Islet precursor cell (in vitro differentiated cells): ENCODE measurements at regions not wholly inside any gene's neighbourhood (a gene's known extent, or its start where the extent isn't known, plus 50 kb on each side); places are given as distances from the start of the nearest gene placed in this dataset.
"Not testable (repeated sequence)": the region's sequence is repeated elsewhere in the genome, so short reads cannot be mapped to it uniquely, and the experiment has no call there.

Experiments
- DNase-seq: peaks from one replicate; pipeline ENCODE4 v3.0.0-alpha.2; 2018

DNA sequence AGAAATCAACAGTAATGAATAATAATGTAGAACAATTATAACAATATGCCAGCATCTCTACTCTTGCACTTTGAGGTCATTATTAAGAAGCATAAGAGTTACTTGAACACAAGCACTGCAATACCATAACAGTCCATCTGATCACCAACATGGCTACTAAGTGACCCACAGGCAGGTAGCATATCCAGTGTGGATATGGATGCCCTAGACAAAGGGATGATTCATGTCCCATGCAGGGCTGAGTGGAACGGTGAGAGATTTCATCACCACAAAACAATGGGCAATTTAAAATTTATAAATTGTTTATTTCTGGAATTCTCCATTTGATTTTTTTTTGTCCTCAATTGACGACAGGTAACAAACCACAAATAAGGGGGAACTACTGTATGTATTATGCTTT is 107.7 kb upstream of the TSC22D2 start:
- no peak for DNase-seq

- DNase-seq: peak; percentile 88
Measured at GRCh38 chr3:150299201-150299600, 108.9 kb upstream of the TSC22D2 start.

GRCh38 chr3:150296966-150297365 is 111.1 kb upstream of the TSC22D2 start:
- no peak for DNase-seq

- DNase-seq: no peak
Measured at GRCh38 chr3:150296123-150296735, 111.9 kb upstream of the TSC22D2 start.

GRCh38 chr3:150293401-150294001 is 114.6 kb upstream of the TSC22D2 start:
- no peak for DNase-seq

GRCh38 chr3:150292891-150293290 is 115.2 kb upstream of the TSC22D2 start:
- DNase-seq: no peak

DNA sequence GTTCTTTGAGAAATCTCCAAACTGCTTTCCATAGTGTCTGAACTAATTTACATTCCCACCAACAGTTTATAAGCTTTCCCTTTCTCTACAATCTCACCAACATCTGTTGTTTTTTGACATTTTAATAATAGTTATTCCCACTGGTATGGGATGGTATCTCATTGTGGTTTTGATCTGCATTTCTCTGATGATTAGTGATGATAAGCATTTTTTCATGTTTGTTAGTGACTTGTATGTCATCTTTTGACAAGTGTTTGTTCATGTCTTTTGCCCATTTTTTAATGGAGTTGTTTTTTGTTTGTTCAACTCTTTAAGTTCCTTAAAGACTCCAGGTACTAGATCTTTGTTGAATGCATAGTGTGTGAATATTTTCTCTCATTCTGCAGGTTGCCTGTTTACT is 116.6 kb upstream of the TSC22D2 start:
- DNase-seq: no peak

- DNase-seq: peak; percentile 60
Measured at GRCh38 chr3:150286390-150287147, 121.5 kb upstream of the TSC22D2 start.

GRCh38 chr3:150285601-150286000 is 122.5 kb upstream of the TSC22D2 start:
- DNase-seq: no peak

- DNase-seq: peak; percentile 93
Measured at GRCh38 chr3:150278843-150279381, 129.2 kb upstream of the TSC22D2 start.

DNA sequence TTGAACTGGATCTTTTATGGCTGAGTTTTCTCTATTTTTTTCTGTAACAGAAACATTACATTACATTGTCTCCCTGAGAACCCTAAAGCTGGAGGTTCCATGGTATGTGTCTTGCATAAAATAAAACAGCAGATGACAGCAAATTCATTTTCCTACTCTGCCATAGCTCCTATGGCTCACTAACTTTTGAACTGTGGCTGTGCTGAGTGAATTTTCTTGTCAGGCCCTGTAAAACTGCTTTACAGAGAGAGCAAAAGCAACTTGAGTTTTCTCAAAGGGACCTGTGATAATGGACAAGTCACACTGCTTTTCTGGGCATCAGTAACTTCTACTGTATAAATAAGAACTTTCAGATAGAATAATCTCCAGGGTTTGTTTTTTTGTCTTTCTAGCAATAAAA is 129.9 kb upstream of the TSC22D2 start:
- no peak for DNase-seq

- DNase-seq: no peak
Measured at GRCh38 chr3:150277444-150277843, 130.7 kb upstream of the TSC22D2 start.

DNA sequence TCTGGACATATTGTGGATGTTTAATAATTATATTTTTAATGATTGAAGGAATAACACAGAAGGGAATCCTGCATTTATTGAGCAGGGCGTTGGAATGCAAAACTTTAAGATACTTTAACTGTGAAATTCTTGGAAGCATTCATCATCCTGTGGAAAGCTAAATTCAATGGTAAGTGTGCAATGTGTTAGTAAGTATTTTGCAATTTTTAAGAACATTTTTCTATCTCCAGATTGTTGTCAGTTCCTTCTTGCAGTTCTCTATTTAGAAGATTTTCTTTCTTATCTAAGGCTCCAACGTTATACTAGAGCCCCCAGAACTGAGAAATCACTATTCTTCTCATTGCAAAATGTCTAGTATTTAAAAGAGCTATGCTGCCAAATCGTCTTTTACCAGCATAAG is 132.2 kb upstream of the TSC22D2 start:
- DNase-seq: no peak

DNA sequence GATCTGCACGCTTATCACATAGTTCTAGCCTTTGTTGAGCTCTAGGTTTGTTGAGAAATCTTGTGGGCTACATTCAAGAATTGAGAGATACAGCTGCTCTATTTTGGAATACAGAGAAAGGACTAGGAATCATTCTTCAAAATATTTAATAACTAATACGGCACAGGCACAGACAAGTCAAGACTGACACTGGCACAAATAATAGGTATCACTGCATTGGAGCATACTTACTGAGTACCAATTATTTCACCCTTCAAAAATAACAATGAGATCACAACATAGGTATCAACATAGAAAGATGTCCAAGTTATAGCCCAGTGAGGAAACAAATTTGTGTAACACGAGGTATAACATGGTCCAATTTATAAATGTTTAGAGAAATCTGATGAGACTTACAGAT is 133.7 kb upstream of the TSC22D2 start:
- no peak for DNase-seq

DNA sequence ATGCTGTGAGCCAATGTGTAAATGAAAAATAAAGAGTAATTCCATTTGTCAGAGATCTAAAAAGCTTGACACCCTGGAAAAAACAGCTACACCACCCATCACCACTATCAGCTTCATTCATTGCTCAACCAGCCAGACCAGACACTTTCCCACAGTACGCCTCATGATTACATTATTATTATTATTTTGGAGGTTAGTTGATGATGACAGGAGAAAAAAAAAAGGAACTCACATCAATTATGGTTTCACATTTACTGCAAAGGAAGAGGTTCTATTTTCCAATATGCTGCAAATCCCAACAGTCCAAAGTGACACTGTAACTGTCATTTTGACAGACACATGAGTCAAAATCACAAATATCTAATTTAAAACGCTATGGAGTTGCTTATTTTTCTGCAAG is 134.7 kb upstream of the TSC22D2 start:
- no peak for DNase-seq

GRCh38 chr3:150271591-150271960 is 136.5 kb upstream of the TSC22D2 start:
- no peak for DNase-seq

- no peak for DNase-seq
Measured at GRCh38 chr3:150270883-150271590, 137.1 kb upstream of the TSC22D2 start.

DNA sequence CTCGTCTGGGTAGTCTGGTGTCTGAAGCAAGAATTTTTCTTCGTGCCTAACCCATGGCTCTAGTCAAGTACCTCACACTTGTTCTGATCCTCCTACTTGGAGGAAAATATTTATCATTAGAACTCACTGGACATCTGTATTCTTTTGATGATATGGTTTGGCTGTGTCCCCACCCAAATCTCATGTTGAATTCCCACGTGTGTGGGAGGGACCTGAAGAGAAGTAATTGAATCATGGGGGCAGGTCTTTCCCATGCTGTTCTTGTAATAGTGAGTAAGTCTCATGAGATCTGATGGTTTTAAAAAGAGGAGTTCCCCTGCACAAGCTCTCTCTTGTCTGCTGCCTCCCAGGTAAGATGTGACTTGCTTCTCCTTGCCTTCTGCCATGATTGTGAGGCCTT is 137.7 kb upstream of the TSC22D2 start:
- not testable (repeated sequence) for DNase-seq

- no peak for DNase-seq
Measured at GRCh38 chr3:150269526-150269925, 138.6 kb upstream of the TSC22D2 start.

DNA sequence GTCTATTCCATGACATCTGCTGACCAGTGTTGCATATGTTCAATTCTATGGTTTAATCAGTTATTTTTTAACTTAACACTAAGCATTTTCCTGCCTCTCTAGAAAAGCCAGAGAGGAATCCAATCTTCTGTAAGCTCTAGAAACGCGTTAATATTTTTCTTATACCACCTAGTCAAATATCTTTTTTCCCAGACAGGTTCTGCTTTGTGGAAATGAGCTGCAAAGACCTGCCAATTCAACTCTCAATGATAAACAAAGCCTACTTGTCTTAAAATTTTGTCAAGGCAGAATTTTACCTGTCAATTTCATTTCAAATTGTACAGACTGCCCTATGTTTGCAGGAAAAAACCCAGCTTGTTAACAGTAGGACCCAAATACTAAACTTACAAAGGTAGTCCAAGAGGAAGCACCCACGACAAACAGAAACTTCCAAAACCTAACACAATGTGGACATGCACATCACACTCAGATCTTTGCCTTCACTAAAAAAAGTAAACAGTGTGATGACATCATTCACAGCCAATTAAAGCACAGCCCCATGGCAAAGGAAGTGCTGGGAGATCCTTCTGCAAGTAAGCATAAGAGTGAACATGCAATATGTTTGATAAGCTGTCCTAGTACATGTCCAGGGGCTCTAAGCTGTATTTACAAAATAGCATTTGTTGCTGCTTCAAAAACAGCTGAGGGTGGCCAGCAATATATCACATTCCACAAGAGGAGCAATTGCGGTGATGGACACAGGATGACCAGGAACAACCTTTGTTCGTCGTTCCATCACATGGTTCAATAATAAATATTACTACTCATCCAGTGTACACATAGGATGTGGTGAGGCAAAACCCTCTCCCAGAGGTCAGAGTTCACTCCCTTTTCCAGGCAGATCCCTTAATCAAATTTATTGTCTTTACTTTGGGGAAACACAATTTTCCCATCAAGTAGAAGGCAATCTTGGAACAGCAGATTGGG is 139.4 kb upstream of the TSC22D2 start:
- no peak for DNase-seq

DNA sequence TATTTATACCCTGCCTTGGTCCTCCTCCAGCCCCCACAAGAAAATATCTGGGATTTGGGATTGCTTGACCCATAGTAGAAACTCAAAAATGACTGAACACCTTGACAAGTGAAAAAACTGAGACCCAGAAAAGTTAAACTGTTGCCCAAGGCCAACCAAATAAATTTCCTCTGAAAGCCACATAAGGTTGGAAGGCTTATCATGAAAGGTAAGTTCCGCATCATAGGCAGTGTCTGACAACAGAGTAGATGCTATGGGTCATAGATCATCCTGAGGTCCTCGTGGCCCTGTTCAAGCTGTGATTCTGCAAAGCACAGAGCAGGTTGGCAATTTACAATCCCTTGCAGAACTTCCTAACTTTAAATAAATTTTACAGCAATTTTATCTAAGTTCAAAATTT is 140.8 kb upstream of the TSC22D2 start:
- no peak for DNase-seq

DNA sequence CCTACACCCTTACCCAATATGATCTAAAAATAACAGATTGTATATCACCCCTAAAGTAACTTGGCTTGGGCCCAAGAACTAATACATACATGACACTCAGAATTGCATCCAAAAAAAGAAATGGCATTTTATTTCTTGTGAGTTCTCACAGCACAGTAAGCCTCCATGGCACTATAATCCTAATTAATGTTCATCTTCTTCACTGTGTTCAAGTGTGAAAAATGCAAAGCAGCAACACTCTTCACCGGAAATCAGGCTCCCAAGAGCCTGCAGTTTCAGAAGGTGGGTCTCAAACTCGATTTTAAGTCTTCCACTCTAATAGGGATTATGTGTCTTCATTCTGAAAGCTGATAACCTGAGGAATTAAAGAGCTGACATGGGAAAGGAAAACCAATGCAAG is 142.8 kb upstream of the TSC22D2 start:
- no peak for DNase-seq
